Activated CD4-positive, CD25-positive, alpha-beta regulatory T cell treated with anti-CD3 and anti-CD28 coated beads, Interleukin-2, amount 50 U/mL, for 24 hours (primary cell): ENCODE measurements at regions not wholly inside any gene's neighbourhood (a gene's known extent, or its start where the extent isn't known, plus 50 kb on each side); places are given as distances from the start of the nearest gene placed in this dataset.

Experiments used
- ATAC-seq, 2 donors: fragments of 150-1000 bp; cut with Tn5 transposase; one replicate each; pipeline ENCODE4 v1.10.0; 2021; ENCODE audit warnings: mild to moderate bottlenecking in 1 of 2, moderate library complexity in 1 of 2

- no peak for ATAC-seq
These were observed 99.0 kb upstream of the LSM8 start for GRCh38 chr7:118085000-118085399.

- no peak for ATAC-seq
These were observed 96.8 kb upstream of the LSM8 start for GRCh38 chr7:118087126-118087525.

GRCh38 chr7:118094044-118094443, 89.9 kb upstream of the LSM8 start:
- no peak for ATAC-seq

GRCh38 chr7:118104812-118105441, 79.0 kb upstream of the LSM8 start:
- ATAC-seq: no peak

GRCh38 chr7:118109607-118110006, 74.4 kb upstream of the LSM8 start:
- ATAC-seq: no peak

- no peak for ATAC-seq
These were observed 73.6 kb upstream of the LSM8 start for GRCh38 chr7:118110178-118110925.

GRCh38 chr7:118111347-118111746, 72.6 kb upstream of the LSM8 start:
- ATAC-seq: no peak

- no peak for ATAC-seq
These were observed 69.8 kb upstream of the LSM8 start for GRCh38 chr7:118114175-118114574.

- no peak for ATAC-seq
These were observed 54.7 kb upstream of the LSM8 start for GRCh38 chr7:118129041-118129795.

GRCh38 chr7:118132764-118133163, 51.2 kb upstream of the LSM8 start:
- no peak for ATAC-seq
